ENCODE measurements at regions not wholly inside any gene's neighbourhood (a gene's known extent, or its start where the extent isn't known, plus 50 kb on each side); places are given as distances from the start of the nearest gene placed in this dataset.

DNA sequence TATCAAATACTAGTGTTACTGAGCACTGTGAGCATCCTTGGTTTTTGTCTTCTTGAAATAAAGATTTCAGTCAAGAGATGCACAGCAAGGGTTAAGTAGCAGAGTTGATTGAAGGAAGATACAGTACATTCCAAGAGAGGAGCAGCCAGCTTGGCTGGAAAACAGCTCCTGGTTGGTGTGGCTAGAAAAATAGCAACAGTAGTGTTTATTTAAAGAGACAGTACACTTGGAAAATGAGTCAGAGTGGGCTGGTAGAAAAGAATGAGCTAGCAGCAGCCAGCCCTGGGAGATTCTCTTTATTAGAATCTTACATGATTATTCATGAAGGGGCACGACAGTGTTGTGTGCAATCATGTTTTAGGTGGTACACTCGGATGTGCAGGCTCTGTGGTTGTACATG, 1016.4 kb upstream of the SORCS1 start:
- Histone ChIP-seq H3K27ac (ENCODE audit: poor library complexity, severe bottlenecking) (no peak overlapping the region), H3K4me1 (ENCODE audit: insufficient read depth, poor library complexity, severe bottlenecking) (no peaks in the 10 kb centered on the region), H3K27me3 (ENCODE audit: insufficient read depth, poor library complexity, severe bottlenecking) (no peaks in the 10 kb centered on the region), H3K9me3 (ENCODE audit: severe bottlenecking) (no peaks in the 10 kb centered on the region), H3K36me3 (ENCODE audit: low read depth) (no peaks in the 10 kb centered on the region), H3K4me3 (ENCODE audit: severe bottlenecking) (no peak overlapping the region)
- TF ChIP-seq, protein P1, sequence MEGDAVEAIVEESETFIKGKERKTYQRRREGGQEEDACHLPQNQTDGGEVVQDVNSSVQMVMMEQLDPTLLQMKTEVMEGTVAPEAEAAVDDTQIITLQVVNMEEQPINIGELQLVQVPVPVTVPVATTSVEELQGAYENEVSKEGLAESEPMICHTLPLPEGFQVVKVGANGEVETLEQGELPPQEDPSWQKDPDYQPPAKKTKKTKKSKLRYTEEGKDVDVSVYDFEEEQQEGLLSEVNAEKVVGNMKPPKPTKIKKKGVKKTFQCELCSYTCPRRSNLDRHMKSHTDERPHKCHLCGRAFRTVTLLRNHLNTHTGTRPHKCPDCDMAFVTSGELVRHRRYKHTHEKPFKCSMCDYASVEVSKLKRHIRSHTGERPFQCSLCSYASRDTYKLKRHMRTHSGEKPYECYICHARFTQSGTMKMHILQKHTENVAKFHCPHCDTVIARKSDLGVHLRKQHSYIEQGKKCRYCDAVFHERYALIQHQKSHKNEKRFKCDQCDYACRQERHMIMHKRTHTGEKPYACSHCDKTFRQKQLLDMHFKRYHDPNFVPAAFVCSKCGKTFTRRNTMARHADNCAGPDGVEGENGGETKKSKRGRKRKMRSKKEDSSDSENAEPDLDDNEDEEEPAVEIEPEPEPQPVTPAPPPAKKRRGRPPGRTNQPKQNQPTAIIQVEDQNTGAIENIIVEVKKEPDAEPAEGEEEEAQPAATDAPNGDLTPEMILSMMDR (IDR thresholded peaks at IDR 0.05; ENCODE audit: poor library complexity, severe bottlenecking), result no peak
- DNase-seq (ENCODE audit: low spot score) (no peak), ATAC-seq (ENCODE audit: low read depth) (0 out of 3 replicates have a peak, but pooled peaks have one; percentile 14)

DNA sequence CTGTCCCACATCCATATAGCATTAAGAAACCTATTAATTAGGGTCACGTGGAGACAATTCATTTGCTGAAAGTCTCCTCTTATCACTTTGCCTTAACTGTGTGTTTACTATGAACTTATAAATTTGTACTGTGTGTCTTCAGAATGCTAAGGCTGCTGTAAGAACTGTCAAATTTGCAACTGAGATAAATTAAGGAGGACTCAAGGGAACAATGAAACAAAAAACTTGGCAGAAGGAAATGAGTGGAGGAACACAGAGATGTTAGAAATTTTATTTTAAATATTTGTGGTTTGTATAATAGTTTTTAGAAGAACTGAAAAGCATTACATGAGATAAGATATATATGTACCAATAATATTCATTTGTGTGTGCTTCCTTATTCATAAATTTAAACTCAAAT, 1005.3 kb upstream of the SORCS1 start:
- no peaks in the 10 kb centered on the region for H3K27me3 ChIP-seq (ENCODE audit: insufficient read depth, poor library complexity, severe bottlenecking)
- no peak for ATAC-seq (ENCODE audit: low read depth)
- H3K27ac ChIP-seq (ENCODE audit: poor library complexity, severe bottlenecking), result no peak overlapping the region
- no peak overlapping the region for H3K4me3 ChIP-seq (ENCODE audit: severe bottlenecking)
- H3K36me3 ChIP-seq (ENCODE audit: low read depth), result no peaks in the 10 kb centered on the region
- TF ChIP-seq, protein P1 (IDR thresholded peaks at IDR 0.05; ENCODE audit: poor library complexity, severe bottlenecking), result no peak
- no peaks in the 10 kb centered on the region for H3K4me1 ChIP-seq (ENCODE audit: insufficient read depth, poor library complexity, severe bottlenecking)
- no peak for DNase-seq (ENCODE audit: low spot score)
- no peaks in the 10 kb centered on the region for H3K9me3 ChIP-seq (ENCODE audit: severe bottlenecking)

DNA sequence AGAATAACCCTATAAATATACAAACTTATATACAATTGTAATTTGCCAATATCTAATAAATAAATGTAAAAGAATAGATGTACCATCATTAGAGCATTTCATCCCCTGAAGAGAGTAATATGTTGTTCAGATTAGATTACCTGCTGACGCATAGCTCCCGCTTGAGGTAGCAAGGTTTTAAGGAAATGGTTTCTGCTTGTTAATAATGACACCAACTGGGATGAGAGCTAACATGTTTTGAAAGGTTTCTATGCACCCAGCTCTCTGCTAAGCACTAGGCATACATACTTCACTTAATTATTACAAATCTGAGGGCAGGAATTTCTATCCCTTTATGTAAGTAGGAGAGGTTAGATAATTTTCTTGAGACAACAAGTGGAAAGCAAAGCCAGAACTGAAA, 1003.3 kb upstream of the SORCS1 start:
- ATAC-seq (ENCODE audit: low read depth), result no peak
- Histone ChIP-seq H3K27ac (ENCODE audit: poor library complexity, severe bottlenecking) (no peak overlapping the region), H3K9me3 (ENCODE audit: severe bottlenecking) (no peaks in the 10 kb centered on the region), H3K27me3 (ENCODE audit: insufficient read depth, poor library complexity, severe bottlenecking) (no peaks in the 10 kb centered on the region), H3K36me3 (ENCODE audit: low read depth) (no peaks in the 10 kb centered on the region), H3K4me1 (ENCODE audit: insufficient read depth, poor library complexity, severe bottlenecking) (no peaks in the 10 kb centered on the region), H3K4me3 (ENCODE audit: severe bottlenecking) (no peak overlapping the region)
- TF ChIP-seq, protein P1 (IDR thresholded peaks at IDR 0.05; ENCODE audit: poor library complexity, severe bottlenecking), result no peak
- DNase-seq (ENCODE audit: low spot score), result no peak

DNA sequence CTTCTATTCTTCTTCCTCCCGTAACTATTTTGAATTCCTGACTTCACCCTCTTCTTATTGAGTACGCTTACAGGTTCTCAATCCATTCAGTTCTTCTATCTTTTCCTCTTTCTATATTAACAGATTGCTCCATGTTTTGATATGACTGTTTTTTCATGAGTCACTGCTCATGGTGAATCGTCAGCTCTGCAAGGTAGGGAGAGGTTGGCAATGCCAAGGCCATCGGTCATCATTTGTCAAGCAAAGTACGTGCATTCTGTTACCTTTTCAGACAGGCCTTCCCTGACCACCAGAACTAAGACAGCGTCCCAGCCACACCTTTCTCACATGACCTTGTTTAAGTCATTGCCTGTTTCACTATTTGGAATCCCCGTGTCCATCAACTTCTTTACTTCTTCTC, 1001.9 kb upstream of the SORCS1 start:
- no peaks in the 10 kb centered on the region for H3K9me3 ChIP-seq (ENCODE audit: severe bottlenecking)
- no peaks in the 10 kb centered on the region for H3K36me3 ChIP-seq (ENCODE audit: low read depth)
- TF ChIP-seq, protein P1 (IDR thresholded peaks at IDR 0.05; ENCODE audit: poor library complexity, severe bottlenecking), result no peak
- H3K4me1 ChIP-seq (ENCODE audit: insufficient read depth, poor library complexity, severe bottlenecking), result no peaks in the 10 kb centered on the region
- no peak overlapping the region for H3K27ac ChIP-seq (ENCODE audit: poor library complexity, severe bottlenecking)
- H3K4me3 ChIP-seq (ENCODE audit: severe bottlenecking), result no peak overlapping the region
- H3K27me3 ChIP-seq (ENCODE audit: insufficient read depth, poor library complexity, severe bottlenecking), result no peaks in the 10 kb centered on the region
- peak; percentile 50; the same call in 2 of the 3 replicates for ATAC-seq (ENCODE audit: low read depth)
- DNase-seq (ENCODE audit: low spot score), result no peak

DNA sequence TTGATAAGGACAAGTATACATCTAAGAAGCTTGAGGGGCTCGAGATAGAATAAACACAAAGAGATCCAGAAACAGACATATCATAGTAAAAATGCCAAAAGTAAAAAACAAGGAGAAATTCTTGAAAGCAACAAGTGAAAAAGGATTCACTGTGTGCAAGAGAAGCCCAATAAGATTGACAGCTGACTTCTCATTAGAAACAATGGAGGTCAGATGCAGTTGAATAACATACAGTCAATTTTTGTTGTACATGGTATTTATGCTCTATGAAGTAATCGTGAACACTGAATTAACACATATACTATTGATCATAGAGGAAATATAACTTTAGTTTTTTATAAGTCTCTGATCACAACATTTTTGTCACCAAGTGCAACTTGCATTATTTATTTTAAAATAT, 982.8 kb upstream of the SORCS1 start:
- DNase-seq (ENCODE audit: low spot score), result no peak
- Histone ChIP-seq H3K4me3 (ENCODE audit: severe bottlenecking) (no peak overlapping the region), H3K4me1 (ENCODE audit: insufficient read depth, poor library complexity, severe bottlenecking) (no peaks in the 10 kb centered on the region), H3K9me3 (ENCODE audit: severe bottlenecking) (peaks cover 8% of the 10 kb centered on the region), H3K27me3 (ENCODE audit: insufficient read depth, poor library complexity, severe bottlenecking) (no peaks in the 10 kb centered on the region), H3K36me3 (ENCODE audit: low read depth) (no peaks in the 10 kb centered on the region), H3K27ac (ENCODE audit: poor library complexity, severe bottlenecking) (no peak overlapping the region)
- TF ChIP-seq, protein P1 (IDR thresholded peaks at IDR 0.05; ENCODE audit: poor library complexity, severe bottlenecking), result no peak
- ATAC-seq (ENCODE audit: low read depth), result no peak
